HG03521 (cell line): ENCODE measurements at regions not wholly inside any gene's neighbourhood (a gene's known extent, or its start where the extent isn't known, plus 50 kb on each side); places are given as distances from the start of the nearest gene placed in this dataset.

Source experiments
- ATAC-seq: cut with Tn5 transposase; IDR thresholded peaks from one replicate; pipeline ENCODE4 v1.9.1; 2021; ENCODE audit warnings: mild to moderate bottlenecking, moderate library complexity; ENCODE audit not compliant: unreplicated experiment

DNA sequence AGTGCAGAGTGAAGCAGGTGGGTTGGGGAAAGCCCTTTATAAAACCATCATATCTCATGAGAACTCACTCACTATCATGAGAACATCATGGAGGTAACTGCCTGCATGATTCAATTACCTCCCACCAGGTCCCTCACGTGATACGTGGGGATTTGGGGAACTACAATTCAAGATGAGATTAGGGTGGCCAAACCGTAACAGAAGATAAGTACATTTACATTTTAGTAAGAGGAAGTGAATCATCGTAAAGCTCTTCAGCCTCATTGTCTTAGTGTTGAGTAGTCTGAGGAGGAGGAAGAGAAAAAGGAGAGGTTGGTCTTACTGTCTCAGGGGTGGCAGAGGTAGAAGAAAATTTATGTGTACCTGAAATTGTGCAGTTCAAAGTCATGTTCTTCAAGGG is 1053.4 kb upstream of the ADGRL4 start:
- ATAC-seq: no peak

- ATAC-seq: no peak
Observed at GRCh38 chr1:80056179-80056578, 1049.6 kb upstream of the ADGRL4 start.

GRCh38 chr1:80054129-80054528 is 1047.6 kb upstream of the ADGRL4 start:
- no peak for ATAC-seq

- no peak for ATAC-seq
Observed at GRCh38 chr1:80053613-80054012, 1047.1 kb upstream of the ADGRL4 start.

GRCh38 chr1:80050523-80050922 is 1044.0 kb upstream of the ADGRL4 start:
- no peak for ATAC-seq

DNA sequence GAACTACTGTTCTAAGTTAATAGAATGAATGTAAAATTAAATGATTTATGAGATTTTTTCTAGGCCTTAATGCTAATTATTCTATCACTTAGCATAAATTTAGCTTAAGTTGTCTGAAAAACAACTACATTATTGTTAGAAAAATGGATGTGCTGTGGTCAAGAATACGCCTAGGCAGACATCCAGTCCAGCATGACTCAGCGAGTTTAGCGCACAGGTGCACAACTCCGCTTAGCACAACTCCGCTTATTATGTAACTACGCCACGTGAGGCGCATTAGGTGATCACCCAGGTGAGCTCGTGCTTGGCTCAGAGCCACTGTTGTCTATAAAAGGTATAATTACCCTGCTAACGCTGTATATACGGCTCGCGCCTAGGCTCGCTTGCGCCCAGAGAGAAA is 1043.6 kb upstream of the ADGRL4 start:
- ATAC-seq: no peak

- ATAC-seq: no peak
Observed at GRCh38 chr1:80048716-80049115, 1042.2 kb upstream of the ADGRL4 start.

GRCh38 chr1:80047791-80048190 is 1041.3 kb upstream of the ADGRL4 start:
- no peak for ATAC-seq

GRCh38 chr1:80044662-80045061 is 1038.1 kb upstream of the ADGRL4 start:
- no peak for ATAC-seq

DNA sequence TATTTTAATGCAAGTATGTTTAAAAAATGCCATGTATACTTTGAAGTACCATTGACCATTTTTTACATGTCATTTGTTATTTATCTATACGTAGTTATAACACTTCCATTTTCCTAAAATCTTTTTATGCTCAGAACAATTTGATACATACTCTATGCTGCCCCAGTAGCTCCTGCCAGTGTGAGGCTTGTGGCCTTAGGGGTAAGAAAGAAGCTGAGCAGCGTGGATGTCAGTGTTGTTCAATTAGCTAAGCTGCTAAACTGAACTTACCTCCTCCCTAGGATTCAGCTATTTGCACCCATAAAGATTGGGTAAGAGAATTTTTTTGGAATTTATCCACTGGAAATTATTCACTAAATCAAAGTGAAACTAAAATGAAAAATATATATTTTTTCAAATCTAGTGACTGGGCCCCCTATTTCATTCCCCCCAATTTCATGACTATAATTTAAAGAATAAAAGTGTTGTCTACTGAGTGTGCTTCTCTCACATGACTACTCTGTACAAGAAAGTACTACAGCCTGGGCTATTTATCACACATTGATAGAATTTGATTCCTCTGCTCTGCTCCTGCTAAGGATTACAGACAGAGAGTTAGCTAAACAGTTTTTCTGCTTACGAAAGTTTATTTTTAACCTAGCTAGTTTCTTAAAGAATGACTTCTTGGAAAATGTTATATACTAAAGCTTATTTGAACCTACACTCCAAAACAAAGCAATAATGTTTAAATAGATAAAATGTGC is 1030.3 kb upstream of the ADGRL4 start:
- no peak for ATAC-seq

DNA sequence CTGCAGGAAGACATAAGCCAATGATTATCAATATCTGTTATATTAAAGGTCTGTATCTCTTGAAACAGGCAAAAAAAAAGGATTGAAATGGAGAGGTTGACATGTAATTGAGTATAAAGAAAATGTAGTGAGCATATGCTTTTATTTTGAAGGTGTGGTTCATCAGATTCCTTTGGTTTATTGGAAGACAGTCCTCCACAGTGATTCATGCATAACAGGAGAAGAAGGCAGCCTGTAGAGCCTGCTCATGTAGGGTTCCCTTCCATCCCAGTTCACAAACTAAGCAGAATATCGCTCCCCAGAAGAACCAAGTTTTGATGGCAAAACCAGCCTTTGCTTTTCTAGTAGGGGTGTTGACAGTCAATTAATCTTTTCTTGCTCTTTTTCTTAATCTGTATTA is 1016.8 kb upstream of the ADGRL4 start:
- no peak for ATAC-seq

DNA sequence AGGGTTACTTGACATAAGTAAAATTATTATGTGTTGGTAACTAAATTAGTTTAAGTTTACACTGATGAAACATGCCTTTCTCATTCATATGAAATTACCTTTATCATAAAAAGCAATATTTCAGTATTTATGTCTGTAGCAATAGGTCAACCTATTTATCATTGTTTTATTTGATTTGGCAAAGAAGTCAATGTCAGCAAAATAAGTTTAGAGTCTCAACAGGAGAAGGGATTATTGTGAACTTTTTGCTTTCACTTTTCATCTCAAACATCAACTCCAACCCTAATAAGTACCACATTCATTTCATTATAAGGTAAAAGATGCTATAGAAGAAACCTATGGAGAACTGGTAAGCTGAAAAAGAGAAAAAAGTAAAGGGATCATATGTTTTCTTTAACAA is 1015.4 kb upstream of the ADGRL4 start:
- ATAC-seq: no peak

DNA sequence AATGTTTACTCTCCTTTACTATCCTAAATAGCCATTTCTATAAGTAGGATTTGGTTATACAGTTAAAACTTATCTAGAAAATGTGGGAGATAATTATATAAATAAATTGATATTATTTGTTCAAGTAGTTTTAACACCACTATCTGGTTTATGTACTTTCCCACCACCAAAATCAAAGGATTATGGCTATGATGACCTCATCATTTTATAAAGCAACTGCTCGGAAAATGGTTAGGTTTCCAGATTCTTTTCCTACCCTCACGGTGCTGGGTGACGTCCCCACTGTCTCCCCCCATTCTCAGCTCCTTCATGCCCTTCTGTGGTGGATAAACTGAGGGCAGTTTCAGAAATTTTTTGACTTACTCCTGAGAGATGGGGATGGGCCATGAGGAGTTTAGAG is 1011.8 kb upstream of the ADGRL4 start:
- ATAC-seq: no peak

GRCh38 chr1:80008934-80009333 is 1002.4 kb upstream of the ADGRL4 start:
- no peak for ATAC-seq

DNA sequence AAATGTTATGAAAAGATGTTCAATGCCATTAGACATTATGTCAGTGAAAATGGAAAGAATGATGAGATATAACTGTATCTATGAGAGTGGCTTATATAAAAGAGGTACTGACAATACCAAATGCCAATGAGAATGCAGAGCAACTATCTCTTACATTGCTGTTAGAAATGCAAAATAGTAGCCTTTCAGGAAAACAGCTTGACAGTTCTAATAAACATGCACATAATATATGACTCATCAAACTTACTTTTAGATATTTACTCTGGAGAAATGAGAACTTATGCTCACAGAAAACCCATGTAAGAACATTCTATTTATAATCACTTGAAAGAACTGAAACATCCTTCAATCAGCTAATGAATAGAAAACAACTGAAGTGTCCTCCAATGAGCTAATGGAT is 996.7 kb upstream of the ADGRL4 start:
- ATAC-seq: no peak

- ATAC-seq: no peak
Observed at GRCh38 chr1:79988401-79988800, 981.9 kb upstream of the ADGRL4 start.

DNA sequence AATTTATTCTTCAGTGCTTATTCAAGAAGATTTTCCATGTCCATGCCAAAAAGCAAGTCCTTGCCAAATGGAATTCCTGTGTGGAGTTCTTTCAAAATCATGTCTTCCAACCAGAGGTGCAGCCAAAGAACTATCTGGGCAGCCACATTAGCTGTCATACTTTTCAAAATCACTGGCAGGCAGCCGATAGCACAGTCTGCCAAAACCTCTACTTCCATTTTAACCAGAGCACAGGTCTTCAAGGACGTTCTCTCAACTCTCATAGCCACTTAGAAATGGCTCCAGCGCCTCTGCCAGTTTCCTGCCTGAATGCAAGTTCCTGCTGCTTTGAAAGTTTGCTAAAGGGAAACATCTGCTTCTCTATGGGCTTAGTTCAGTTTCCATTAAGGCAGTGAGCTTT is 975.7 kb upstream of the ADGRL4 start:
- no peak for ATAC-seq

GRCh38 chr1:79981481-79981880 is 975.0 kb upstream of the ADGRL4 start:
- no peak for ATAC-seq

DNA sequence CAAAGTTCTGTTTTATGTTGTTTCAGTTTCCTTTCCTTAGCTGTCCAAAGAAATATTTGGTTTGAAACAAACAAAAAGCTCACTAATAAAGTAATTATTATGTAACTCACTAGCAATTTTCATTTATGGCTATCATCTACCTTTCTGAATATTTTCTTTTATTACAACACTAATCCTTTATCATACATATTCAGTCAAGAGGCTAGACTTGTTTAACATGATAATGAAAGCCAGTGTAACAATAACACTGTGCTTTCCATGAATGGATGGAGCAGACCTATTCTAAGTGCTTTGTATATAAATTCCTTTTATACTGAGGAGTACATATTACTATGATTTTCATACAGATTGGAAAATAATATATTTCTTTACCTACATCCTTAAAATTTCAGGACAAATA is 972.8 kb upstream of the ADGRL4 start:
- ATAC-seq: no peak

- ATAC-seq: no peak
Observed at GRCh38 chr1:79976287-79976686, 969.8 kb upstream of the ADGRL4 start.

- ATAC-seq: no peak
Observed at GRCh38 chr1:79974659-79975058, 968.1 kb upstream of the ADGRL4 start.

DNA sequence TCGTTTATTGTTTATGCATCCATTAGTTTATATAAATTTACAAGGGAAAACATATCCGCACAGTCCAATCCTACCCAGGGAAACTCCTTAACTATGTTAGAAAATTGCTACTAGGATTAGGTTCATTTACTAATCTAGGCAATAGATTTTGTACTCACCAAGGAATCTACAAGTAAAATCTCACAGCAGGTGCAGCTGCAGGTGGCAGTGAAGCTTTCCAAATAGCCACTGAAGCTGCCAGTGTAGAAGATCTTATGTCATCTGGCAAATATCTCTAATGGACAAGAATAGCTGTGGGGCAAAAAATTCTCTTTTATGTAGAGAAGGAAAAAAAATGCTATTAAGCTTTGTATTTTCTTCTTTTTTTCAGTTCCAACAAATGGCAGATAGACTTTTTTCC is 963.4 kb upstream of the ADGRL4 start:
- ATAC-seq: no peak

- no peak for ATAC-seq
Observed at GRCh38 chr1:79966438-79966837, 959.9 kb upstream of the ADGRL4 start.
